HCT116 (cell line): ENCODE measurements at regions not wholly inside any gene's neighbourhood (a gene's known extent, or its start where the extent isn't known, plus 50 kb on each side); places are given as distances from the start of the nearest gene placed in this dataset.

Experiments
- CEBPB ChIP-seq: IDR thresholded peaks from 2 replicates; pipeline ENCODE4 v1.6.1; 2012; ENCODE audit warnings: low read depth
- CTCF ChIP-seq, 3 experiments: fragments of 200-600 bp in 1 of 3; sonication (generic) in 1 of 3; IDR thresholded peaks in 2 of 3; conservative IDR thresholded peaks in 1 of 3; 2 replicates each; pipeline ENCODE4 v1.5.1; 2012 to 2017; ENCODE audit warnings: low read depth in 2 of 3, low read length in 2 of 3, antibody characterized with exemption in 1 of 3, borderline replicate concordance in 1 of 3, control low read depth in 1 of 3, mild to moderate bottlenecking in 1 of 3, mixed read lengths in 1 of 3, mixed run types in 1 of 3, moderate library complexity in 1 of 3; ENCODE audit not compliant: insufficient read depth in 1 of 3
- ELF1 ChIP-seq: IDR thresholded peaks from 2 replicates; pipeline ENCODE4 v1.6.1; 2012; ENCODE audit warnings: low read depth, borderline replicate concordance
- EZH2 ChIP-seq: fragments of 200-600 bp; sonication (generic); IDR thresholded peaks from 2 replicates; pipeline ENCODE4 v1.6.1; 2017; ENCODE audit warnings: antibody characterized with exemption, mixed run types
- POLR2A ChIP-seq: IDR thresholded peaks from 2 replicates; pipeline ENCODE4 v1.7.0; 2011; ENCODE audit warnings: borderline replicate concordance; ENCODE audit not compliant: insufficient read depth, insufficient read length; ENCODE audit errors: extremely low read depth
- POLR2AphosphoS5 ChIP-seq: IDR thresholded peaks from 2 replicates; pipeline ENCODE4 v1.6.1; 2011; ENCODE audit warnings: mild to moderate bottlenecking, low read depth, low read length, moderate library complexity
- RAD21 ChIP-seq: IDR thresholded peaks from 2 replicates; pipeline ENCODE4 v1.6.1; 2012; ENCODE audit warnings: low read depth, mild to moderate bottlenecking
- SIN3A ChIP-seq: IDR thresholded peaks from 2 replicates; pipeline ENCODE4 v1.6.1; 2012; ENCODE audit warnings: low read depth
- SRF ChIP-seq: IDR thresholded peaks from 2 replicates; pipeline ENCODE4 v1.6.1; 2012; ENCODE audit warnings: low read depth
- TCF7L2 ChIP-seq: IDR thresholded peaks from 2 replicates; pipeline ENCODE4 v1.7.0; 2011; ENCODE audit warnings: borderline replicate concordance, inconsistent platforms; ENCODE audit not compliant: insufficient read depth, insufficient read length; ENCODE audit errors: extremely low read depth
- YY1 ChIP-seq: IDR thresholded peaks from 2 replicates; pipeline ENCODE4 v1.6.1; 2011; ENCODE audit warnings: low read length, low read depth, moderate library complexity, mild to moderate bottlenecking; ENCODE audit not compliant: insufficient replicate concordance; ENCODE audit errors: extremely low read depth
- ZNF274 ChIP-seq: fragments of 200-500 bp; sonication (Bioruptor generic); IDR thresholded peaks from 2 replicates; pipeline ENCODE4 v1.6.1; 2014; ENCODE audit warnings: mild to moderate bottlenecking, low read depth, low read length, inconsistent platforms
- TF ChIP-seq, protein P1 (sequence below): IDR thresholded peaks from 2 replicates; pipeline ENCODE4 v1.6.1; 2012; ENCODE audit warnings: low read depth

GRCh38 chr11:98289617-98290263, 731.0 kb upstream of the CNTN5 start:
- TF ChIP-seq CTCF (IDR thresholded peaks at IDR 0.05 in 2 of 3, conservative IDR thresholded peaks at IDR 0.05 in 1 of 3; ENCODE audit: borderline replicate concordance in 1 of 3, insufficient read depth in 1 of 3, low read depth in 2 of 3, low read length in 2 of 3) (no peak), SIN3A (no peak), POLR2A (no peak), POLR2AphosphoS5 (no peak), EZH2 (no peak), SRF (no peak), ELF1 (no peak), RAD21 (no peak), CEBPB (no peak), YY1 (no peak), TCF7L2 (no peak), ZNF274 (no peak)
- TF ChIP-seq, protein P1, sequence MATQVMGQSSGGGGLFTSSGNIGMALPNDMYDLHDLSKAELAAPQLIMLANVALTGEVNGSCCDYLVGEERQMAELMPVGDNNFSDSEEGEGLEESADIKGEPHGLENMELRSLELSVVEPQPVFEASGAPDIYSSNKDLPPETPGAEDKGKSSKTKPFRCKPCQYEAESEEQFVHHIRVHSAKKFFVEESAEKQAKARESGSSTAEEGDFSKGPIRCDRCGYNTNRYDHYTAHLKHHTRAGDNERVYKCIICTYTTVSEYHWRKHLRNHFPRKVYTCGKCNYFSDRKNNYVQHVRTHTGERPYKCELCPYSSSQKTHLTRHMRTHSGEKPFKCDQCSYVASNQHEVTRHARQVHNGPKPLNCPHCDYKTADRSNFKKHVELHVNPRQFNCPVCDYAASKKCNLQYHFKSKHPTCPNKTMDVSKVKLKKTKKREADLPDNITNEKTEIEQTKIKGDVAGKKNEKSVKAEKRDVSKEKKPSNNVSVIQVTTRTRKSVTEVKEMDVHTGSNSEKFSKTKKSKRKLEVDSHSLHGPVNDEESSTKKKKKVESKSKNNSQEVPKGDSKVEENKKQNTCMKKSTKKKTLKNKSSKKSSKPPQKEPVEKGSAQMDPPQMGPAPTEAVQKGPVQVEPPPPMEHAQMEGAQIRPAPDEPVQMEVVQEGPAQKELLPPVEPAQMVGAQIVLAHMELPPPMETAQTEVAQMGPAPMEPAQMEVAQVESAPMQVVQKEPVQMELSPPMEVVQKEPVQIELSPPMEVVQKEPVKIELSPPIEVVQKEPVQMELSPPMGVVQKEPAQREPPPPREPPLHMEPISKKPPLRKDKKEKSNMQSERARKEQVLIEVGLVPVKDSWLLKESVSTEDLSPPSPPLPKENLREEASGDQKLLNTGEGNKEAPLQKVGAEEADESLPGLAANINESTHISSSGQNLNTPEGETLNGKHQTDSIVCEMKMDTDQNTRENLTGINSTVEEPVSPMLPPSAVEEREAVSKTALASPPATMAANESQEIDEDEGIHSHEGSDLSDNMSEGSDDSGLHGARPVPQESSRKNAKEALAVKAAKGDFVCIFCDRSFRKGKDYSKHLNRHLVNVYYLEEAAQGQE = no peak
